HT1080 (cell line): ENCODE measurements at regions not wholly inside any gene's neighbourhood (a gene's known extent, or its start where the extent isn't known, plus 50 kb on each side); places are given as distances from the start of the nearest gene placed in this dataset.
A peak's percentile ranks its signal among the peaks of the same experiment; 100 is the strongest.

Experiments used
- DNase-seq: peaks from one replicate; pipeline ENCODE4 v3.0.0-alpha.2; 2015; ENCODE audit warnings: low read depth

- peak; percentile 78 for DNase-seq
These were observed 396.2 kb downstream of the KCTD16 start for GRCh38 chr5:144566747-144567420.

- no peak for DNase-seq
These were observed 378.9 kb downstream of the KCTD16 start for GRCh38 chr5:144549580-144549979.

GRCh38 chr5:144548936-144549335, 378.3 kb downstream of the KCTD16 start:
- no peak for DNase-seq

- no peak for DNase-seq
These were observed 376.4 kb downstream of the KCTD16 start for GRCh38 chr5:144547098-144547499.

GRCh38 chr5:144538845-144539244, 368.2 kb downstream of the KCTD16 start:
- no peak for DNase-seq
